ENCODE measurements at regions not wholly inside any gene's neighbourhood (a gene's known extent, or its start where the extent isn't known, plus 50 kb on each side); places are given as distances from the start of the nearest gene placed in this dataset.

DNA sequence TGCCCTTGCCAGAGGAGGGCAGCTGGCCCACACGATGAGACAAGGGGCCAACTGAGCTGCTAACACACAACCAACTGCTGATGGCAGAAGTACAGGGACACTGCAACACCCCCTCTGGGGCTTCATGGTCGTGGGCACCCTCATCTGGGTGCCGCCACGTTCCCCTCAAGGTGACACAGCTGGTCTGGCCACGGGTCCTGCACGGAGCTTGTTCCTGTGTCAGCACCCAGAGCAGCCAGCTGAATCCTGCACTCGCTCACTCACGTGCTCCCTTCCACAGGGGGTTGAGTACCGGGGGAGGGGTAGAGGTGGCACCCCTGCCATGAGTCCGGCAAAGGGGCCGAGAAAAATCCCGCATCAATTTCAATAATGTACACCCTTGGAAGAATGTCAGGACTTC, 1319.1 kb downstream of the REEP3 start:
- no peak overlapping the region for H3K27ac ChIP-seq (ENCODE audit: low read length)
- H3K9me3 ChIP-seq (ENCODE audit: control insufficient read depth, insufficient read depth, low read length), result peaks cover 2% of the 10 kb centered on the region
- DNase-seq, result no peak
- H3K4me3 Mint-ChIP-seq, result no peak overlapping the region
- no peaks in the 10 kb centered on the region for H3K27me3 Mint-ChIP-seq (ENCODE audit: low read depth in 2 of 2)
- no peak overlapping the region for H3K27ac Mint-ChIP-seq
- H3K4me1 ChIP-seq (ENCODE audit: control insufficient read depth, insufficient read depth, low read length), result no peaks in the 10 kb centered on the region
- no peaks in the 10 kb centered on the region for H3K4me1 Mint-ChIP-seq
- TF ChIP-seq, protein P1, sequence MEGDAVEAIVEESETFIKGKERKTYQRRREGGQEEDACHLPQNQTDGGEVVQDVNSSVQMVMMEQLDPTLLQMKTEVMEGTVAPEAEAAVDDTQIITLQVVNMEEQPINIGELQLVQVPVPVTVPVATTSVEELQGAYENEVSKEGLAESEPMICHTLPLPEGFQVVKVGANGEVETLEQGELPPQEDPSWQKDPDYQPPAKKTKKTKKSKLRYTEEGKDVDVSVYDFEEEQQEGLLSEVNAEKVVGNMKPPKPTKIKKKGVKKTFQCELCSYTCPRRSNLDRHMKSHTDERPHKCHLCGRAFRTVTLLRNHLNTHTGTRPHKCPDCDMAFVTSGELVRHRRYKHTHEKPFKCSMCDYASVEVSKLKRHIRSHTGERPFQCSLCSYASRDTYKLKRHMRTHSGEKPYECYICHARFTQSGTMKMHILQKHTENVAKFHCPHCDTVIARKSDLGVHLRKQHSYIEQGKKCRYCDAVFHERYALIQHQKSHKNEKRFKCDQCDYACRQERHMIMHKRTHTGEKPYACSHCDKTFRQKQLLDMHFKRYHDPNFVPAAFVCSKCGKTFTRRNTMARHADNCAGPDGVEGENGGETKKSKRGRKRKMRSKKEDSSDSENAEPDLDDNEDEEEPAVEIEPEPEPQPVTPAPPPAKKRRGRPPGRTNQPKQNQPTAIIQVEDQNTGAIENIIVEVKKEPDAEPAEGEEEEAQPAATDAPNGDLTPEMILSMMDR (IDR thresholded peaks at IDR 0.05), result no peak
- ATAC-seq, result no peak
- intact Hi-C loops (cut with micrococcal nuclease), result no loop called here
- H3K36me3 ChIP-seq (ENCODE audit: control insufficient read depth, insufficient read depth, low read length), result no peaks in the 10 kb centered on the region
- peaks cover 17 to 21% of the 10 kb centered on the region in 2 donors for H3K9me3 Mint-ChIP-seq
- 87% methylated on average over 12 of the region's 12 CpGs for WGBS (ENCODE audit: insufficient coverage)
- no peaks in the 10 kb centered on the region for H3K27me3 ChIP-seq (ENCODE audit: control insufficient read depth, insufficient read depth, low read length)
- H3K36me3 Mint-ChIP-seq, result no peaks in the 10 kb centered on the region
- H3K4me3 ChIP-seq (ENCODE audit: low read length), result no peak overlapping the region

DNA sequence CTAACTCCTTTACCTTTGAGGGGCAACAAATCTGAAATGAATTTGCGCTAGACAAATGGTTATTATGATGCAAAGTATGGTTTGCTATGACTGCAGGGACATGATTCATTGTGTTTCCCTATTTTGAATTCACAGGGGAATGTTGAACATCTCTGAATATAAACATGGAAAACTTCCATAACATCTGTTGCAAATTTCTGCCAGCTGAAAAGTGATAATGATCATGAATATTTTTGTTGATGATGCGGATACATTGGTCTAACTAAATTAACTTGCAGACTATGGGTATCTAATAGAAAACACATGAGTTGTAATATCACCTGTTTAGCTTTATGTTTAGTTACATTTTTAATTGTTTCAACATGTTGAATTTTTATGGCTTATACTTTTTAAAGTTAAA, 1325.5 kb downstream of the REEP3 start:
- no peak for DNase-seq
- Histone ChIP-seq H3K27me3 (ENCODE audit: control insufficient read depth, insufficient read depth, low read length) (no peaks in the 10 kb centered on the region), H3K4me3 (ENCODE audit: low read length) (no peak overlapping the region), H3K9me3 (ENCODE audit: control insufficient read depth, insufficient read depth, low read length) (no peaks in the 10 kb centered on the region), H3K27ac (ENCODE audit: low read length) (no peak overlapping the region), H3K4me1 (ENCODE audit: control insufficient read depth, insufficient read depth, low read length) (no peaks in the 10 kb centered on the region), H3K36me3 (ENCODE audit: control insufficient read depth, insufficient read depth, low read length) (no peaks in the 10 kb centered on the region)
- Mint-ChIP-seq H3K4me3 (no peak overlapping the region), H3K9me3 (peaks cover 14 to 18% of the 10 kb centered on the region in 2 donors), H3K36me3 (no peaks in the 10 kb centered on the region), H3K27me3 (ENCODE audit: low read depth in 2 of 2) (no peaks in the 10 kb centered on the region), H3K27ac (no peak overlapping the region), H3K4me1 (no peaks in the 10 kb centered on the region)
- intact Hi-C loops (cut with micrococcal nuclease), result no loop called here
- TF ChIP-seq, protein P1 (IDR thresholded peaks at IDR 0.05), result no peak
- WGBS (ENCODE audit: insufficient coverage), result 50% methylated on average over 1 of the region's 2 CpGs
- no peak for ATAC-seq

DNA sequence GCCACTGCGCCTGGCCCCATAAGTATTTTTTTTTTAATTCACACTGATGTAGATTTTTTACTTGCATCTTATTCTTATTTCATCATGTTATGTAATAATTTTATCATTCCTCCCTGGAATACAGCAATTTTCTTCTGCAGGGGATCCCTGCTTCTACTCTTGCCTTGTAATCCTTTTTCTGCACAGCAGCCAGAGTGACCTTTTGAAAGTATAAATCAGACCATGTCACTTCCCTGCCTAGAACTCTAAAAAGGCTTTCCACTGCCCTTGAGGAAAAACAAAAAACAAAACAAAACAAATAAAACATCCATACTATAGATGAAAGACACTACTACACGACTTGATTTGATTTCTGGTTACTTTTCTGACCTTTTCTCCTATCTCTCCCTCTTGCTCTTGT, 1334.7 kb downstream of the REEP3 start:
- Mint-ChIP-seq H3K4me1 (no peaks in the 10 kb centered on the region), H3K36me3 (no peaks in the 10 kb centered on the region), H3K27ac (no peak overlapping the region), H3K4me3 (no peak overlapping the region), H3K27me3 (ENCODE audit: low read depth in 2 of 2) (no peaks in the 10 kb centered on the region), H3K9me3 (peaks cover 10% of the 10 kb centered on the region in 2 donors)
- Histone ChIP-seq H3K36me3 (ENCODE audit: control insufficient read depth, insufficient read depth, low read length) (no peaks in the 10 kb centered on the region), H3K27me3 (ENCODE audit: control insufficient read depth, insufficient read depth, low read length) (no peaks in the 10 kb centered on the region), H3K9me3 (ENCODE audit: control insufficient read depth, insufficient read depth, low read length) (no peaks in the 10 kb centered on the region), H3K4me3 (ENCODE audit: low read length) (no peak overlapping the region), H3K27ac (ENCODE audit: low read length) (no peak overlapping the region), H3K4me1 (ENCODE audit: control insufficient read depth, insufficient read depth, low read length) (no peaks in the 10 kb centered on the region)
- intact Hi-C loops (cut with micrococcal nuclease), result no loop called here
- WGBS (ENCODE audit: insufficient coverage), result 29% methylated on average over 1 of the region's 2 CpGs
- DNase-seq (no peak), ATAC-seq (no peak)
- TF ChIP-seq, protein P1 (IDR thresholded peaks at IDR 0.05), result no peak

DNA sequence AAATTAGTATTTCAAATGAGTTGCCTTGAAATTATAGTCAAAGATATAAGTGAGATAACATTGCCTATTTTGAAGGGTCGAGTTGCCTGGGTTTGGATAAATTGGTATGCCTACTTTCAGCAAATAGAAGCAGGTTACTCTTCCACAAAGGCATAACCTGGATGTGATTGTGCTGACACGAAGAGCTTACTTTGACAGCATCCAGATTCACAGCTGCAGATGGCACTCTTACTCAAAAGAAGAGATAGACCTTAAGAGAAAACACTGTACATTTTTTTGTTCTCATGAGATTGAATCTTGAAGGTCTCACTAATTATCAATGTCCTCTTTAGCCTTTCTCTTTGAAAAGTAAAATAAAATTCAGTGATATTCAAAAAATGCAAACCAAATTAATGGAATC, 1338.7 kb downstream of the REEP3 start:
- no peaks in the 10 kb centered on the region for H3K36me3 Mint-ChIP-seq
- Histone ChIP-seq H3K27ac (ENCODE audit: low read length) (no peak overlapping the region), H3K27me3 (ENCODE audit: control insufficient read depth, insufficient read depth, low read length) (no peaks in the 10 kb centered on the region), H3K4me1 (ENCODE audit: control insufficient read depth, insufficient read depth, low read length) (no peaks in the 10 kb centered on the region), H3K9me3 (ENCODE audit: control insufficient read depth, insufficient read depth, low read length) (no peaks in the 10 kb centered on the region), H3K4me3 (ENCODE audit: low read length) (no peak overlapping the region), H3K36me3 (ENCODE audit: control insufficient read depth, insufficient read depth, low read length) (no peaks in the 10 kb centered on the region)
- TF ChIP-seq, protein P1 (IDR thresholded peaks at IDR 0.05), result no peak
- H3K27ac Mint-ChIP-seq, result no peak overlapping the region
- H3K9me3 Mint-ChIP-seq, result peaks cover 10 to 11% of the 10 kb centered on the region in 2 donors
- 85% methylated on average over 2 of the region's 2 CpGs for WGBS (ENCODE audit: insufficient coverage)
- no peaks in the 10 kb centered on the region for H3K27me3 Mint-ChIP-seq (ENCODE audit: low read depth in 2 of 2)
- no peaks in the 10 kb centered on the region for H3K4me1 Mint-ChIP-seq
- no peak for DNase-seq
- intact Hi-C loops (cut with micrococcal nuclease), result no loop called here
- H3K4me3 Mint-ChIP-seq, result no peak overlapping the region
- ATAC-seq, result no peak

All from natural killer cell (primary cell).